ENCODE measurements at regions not wholly inside any gene's neighbourhood (a gene's known extent, or its start where the extent isn't known, plus 50 kb on each side); places are given as distances from the start of the nearest gene placed in this dataset.

GRCh38 chr6:1153696-1154245, 158.1 kb upstream of the FOXQ1 start:
- no peak for DNase-seq (ENCODE audit: insufficient read length, low spot score)
- no peak for TF ChIP-seq POLR2A (IDR thresholded peaks at IDR 0.05; ENCODE audit: low read depth, low read length)
- no peak for TF ChIP-seq POU2F2 (IDR thresholded peaks at IDR 0.05; ENCODE audit: low read depth, low read length)
- TF ChIP-seq SPI1 (IDR thresholded peaks at IDR 0.05; ENCODE audit: low read depth, low read length) = no peak
- no peak for FAIRE-seq

- DNase-seq (ENCODE audit: insufficient read length, low spot score) (no peak), FAIRE-seq (no peak)
- no peak for TF ChIP-seq POLR2A (IDR thresholded peaks at IDR 0.05; ENCODE audit: low read depth, low read length)
Observed at GRCh38 chr6:1146500-1146899, 165.4 kb upstream of the FOXQ1 start.

- no peak for DNase-seq (ENCODE audit: insufficient read length, low spot score)
- TF ChIP-seq POU2F2 (IDR thresholded peaks at IDR 0.05; ENCODE audit: low read depth, low read length) = no peak
- no peak for TF ChIP-seq SPI1 (IDR thresholded peaks at IDR 0.05; ENCODE audit: low read depth, low read length)
- no peak for TF ChIP-seq POLR2A (IDR thresholded peaks at IDR 0.05; ENCODE audit: low read depth, low read length)
- no peak for TF ChIP-seq TAF1 (IDR thresholded peaks at IDR 0.05; ENCODE audit: low read depth, low read length)
- TF ChIP-seq PAX5 (IDR thresholded peaks at IDR 0.05; ENCODE audit: insufficient read depth, low read length, severe bottlenecking) = no peak
- TF ChIP-seq POLR2AphosphoS5 (IDR thresholded peaks at IDR 0.05; ENCODE audit: low read depth, low read length) = no peak
- no peak for FAIRE-seq
Observed at GRCh38 chr6:1145768-1146218, 166.1 kb upstream of the FOXQ1 start.

GRCh38 chr6:1144842-1145767, 166.8 kb upstream of the FOXQ1 start:
- TF ChIP-seq TAF1 (IDR thresholded peaks at IDR 0.05; ENCODE audit: low read depth, low read length) (no peak), POU2F2 (IDR thresholded peaks at IDR 0.05; ENCODE audit: low read depth, low read length) (no peak), PAX5 (IDR thresholded peaks at IDR 0.05; ENCODE audit: insufficient read depth, low read length, severe bottlenecking) (no peak), POLR2A (IDR thresholded peaks at IDR 0.05; ENCODE audit: low read depth, low read length) (no peak)
- FAIRE-seq (no peak), DNase-seq (ENCODE audit: insufficient read length, low spot score) (no peak)

- DNase-seq (ENCODE audit: insufficient read length, low spot score) = no peak
- no peak for FAIRE-seq
- no peak for TF ChIP-seq POLR2A (IDR thresholded peaks at IDR 0.05; ENCODE audit: low read depth, low read length)
- no peak for TF ChIP-seq PAX5 (IDR thresholded peaks at IDR 0.05; ENCODE audit: insufficient read depth, low read length, severe bottlenecking)
- no peak for TF ChIP-seq SPI1 (IDR thresholded peaks at IDR 0.05; ENCODE audit: low read depth, low read length)
- no peak for TF ChIP-seq TAF1 (IDR thresholded peaks at IDR 0.05; ENCODE audit: low read depth, low read length)
- no peak for TF ChIP-seq POU2F2 (IDR thresholded peaks at IDR 0.05; ENCODE audit: low read depth, low read length)
- TF ChIP-seq POLR2AphosphoS5 (IDR thresholded peaks at IDR 0.05; ENCODE audit: low read depth, low read length) = no peak
Observed at GRCh38 chr6:1143655-1144054, 168.2 kb upstream of the FOXQ1 start.

GRCh38 chr6:1139155-1139890, 172.6 kb upstream of the FOXQ1 start:
- no peak for TF ChIP-seq POLR2AphosphoS5 (IDR thresholded peaks at IDR 0.05; ENCODE audit: low read depth, low read length)
- no peak for TF ChIP-seq POLR2A (IDR thresholded peaks at IDR 0.05; ENCODE audit: low read depth, low read length)
- TF ChIP-seq TAF1 (IDR thresholded peaks at IDR 0.05; ENCODE audit: low read depth, low read length) = no peak
- no peak for TF ChIP-seq SPI1 (IDR thresholded peaks at IDR 0.05; ENCODE audit: low read depth, low read length)
- TF ChIP-seq PAX5 (IDR thresholded peaks at IDR 0.05; ENCODE audit: insufficient read depth, low read length, severe bottlenecking) = no peak
- TF ChIP-seq POU2F2 (IDR thresholded peaks at IDR 0.05; ENCODE audit: low read depth, low read length) = no peak
- DNase-seq (ENCODE audit: insufficient read length, low spot score) = no peak
- no peak for FAIRE-seq

GRCh38 chr6:1137849-1138248, 174.0 kb upstream of the FOXQ1 start:
- no peak for TF ChIP-seq TAF1 (IDR thresholded peaks at IDR 0.05; ENCODE audit: low read depth, low read length)
- TF ChIP-seq SPI1 (IDR thresholded peaks at IDR 0.05; ENCODE audit: low read depth, low read length) = no peak
- no peak for TF ChIP-seq PAX5 (IDR thresholded peaks at IDR 0.05; ENCODE audit: insufficient read depth, low read length, severe bottlenecking)
- DNase-seq (ENCODE audit: insufficient read length, low spot score) (no peak), FAIRE-seq (no peak)

GRCh38 chr6:1136827-1137226, 175.1 kb upstream of the FOXQ1 start:
- FAIRE-seq = no peak

GRCh38 chr6:1136415-1136774, 175.5 kb upstream of the FOXQ1 start:
- DNase-seq (ENCODE audit: insufficient read length, low spot score) = no peak
- TF ChIP-seq POU2F2 (IDR thresholded peaks at IDR 0.05; ENCODE audit: low read depth, low read length) = no peak
- no peak for TF ChIP-seq POLR2AphosphoS5 (IDR thresholded peaks at IDR 0.05; ENCODE audit: low read depth, low read length)
- no peak for TF ChIP-seq PAX5 (IDR thresholded peaks at IDR 0.05; ENCODE audit: insufficient read depth, low read length, severe bottlenecking)
- no peak for TF ChIP-seq TAF1 (IDR thresholded peaks at IDR 0.05; ENCODE audit: low read depth, low read length)
- no peak for TF ChIP-seq POLR2A (IDR thresholded peaks at IDR 0.05; ENCODE audit: low read depth, low read length)
- no peak for FAIRE-seq

More at GRCh38 chr6:1136827-1137226, 175.1 kb upstream of the FOXQ1 start:
- DNase-seq (ENCODE audit: insufficient read length, low spot score) = no peak
- TF ChIP-seq POU2F2 (IDR thresholded peaks at IDR 0.05; ENCODE audit: low read depth, low read length) (no peak), SPI1 (IDR thresholded peaks at IDR 0.05; ENCODE audit: low read depth, low read length) (no peak), PAX5 (IDR thresholded peaks at IDR 0.05; ENCODE audit: insufficient read depth, low read length, severe bottlenecking) (no peak), POLR2AphosphoS5 (IDR thresholded peaks at IDR 0.05; ENCODE audit: low read depth, low read length) (no peak), TAF1 (IDR thresholded peaks at IDR 0.05; ENCODE audit: low read depth, low read length) (no peak), POLR2A (IDR thresholded peaks at IDR 0.05; ENCODE audit: low read depth, low read length) (no peak)
